COLO829 (cell line): ENCODE measurements at regions not wholly inside any gene's neighbourhood (a gene's known extent, or its start where the extent isn't known, plus 50 kb on each side); places are given as distances from the start of the nearest gene placed in this dataset.

ENCODE experiments used
- DNase-seq: peaks from one replicate; pipeline ENCODE4 v3.0.0; 2012; ENCODE audit warnings: low spot score

DNA sequence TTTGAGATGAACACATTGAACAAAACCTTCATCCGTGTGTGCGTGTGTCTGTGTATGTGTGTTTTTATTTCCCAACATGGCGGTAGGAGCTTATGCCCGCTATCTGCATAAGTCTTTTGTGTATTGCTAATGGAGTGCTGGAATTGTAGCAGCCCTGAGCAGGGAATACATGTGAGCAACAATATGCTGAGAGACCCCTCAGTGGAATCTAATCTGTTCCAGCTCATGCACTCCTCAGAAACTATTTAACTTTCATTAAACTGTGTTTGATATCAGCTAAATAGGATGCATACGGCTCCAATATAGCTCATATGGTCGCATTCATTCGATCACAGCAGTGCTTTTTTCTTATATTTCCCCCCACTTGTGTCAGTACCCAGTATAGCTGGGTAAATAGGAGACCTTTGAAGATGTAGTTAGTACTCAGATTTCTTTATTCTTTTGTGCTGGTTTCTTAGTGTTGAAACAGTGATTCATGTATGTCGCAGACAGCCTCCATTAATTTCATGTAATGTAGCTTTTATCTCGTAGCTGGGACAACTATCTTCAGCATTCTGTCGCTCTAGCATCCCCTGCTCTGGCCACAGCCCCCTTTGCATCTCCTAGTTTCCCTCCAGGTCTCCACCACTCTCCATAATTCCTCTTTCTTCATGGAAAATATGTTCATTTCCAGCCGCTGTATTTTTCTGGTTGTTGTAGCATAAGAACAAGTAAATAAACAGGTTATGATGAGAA lies 891.2 kb downstream of the BCL11A start:
- DNase-seq: no peak

DNA sequence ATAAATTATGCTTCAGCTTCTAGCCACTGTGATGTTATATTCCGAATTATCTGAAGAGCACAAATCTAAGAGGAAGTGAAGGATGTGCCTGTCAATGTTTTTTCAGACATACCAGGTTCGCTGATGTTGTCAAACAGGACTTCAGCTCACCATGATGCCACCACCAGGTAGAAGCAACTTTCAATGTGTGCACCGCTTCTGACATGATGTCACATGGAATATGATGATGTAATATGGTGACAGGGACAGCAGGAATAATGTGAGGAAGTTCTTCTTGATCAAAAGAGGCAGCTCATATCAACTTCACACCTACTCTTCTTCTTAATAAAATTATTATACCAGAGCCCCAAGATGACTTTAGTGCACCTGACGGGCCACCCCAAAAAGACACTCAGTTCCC lies 893.2 kb downstream of the BCL11A start:
- DNase-seq: no peak

DNA sequence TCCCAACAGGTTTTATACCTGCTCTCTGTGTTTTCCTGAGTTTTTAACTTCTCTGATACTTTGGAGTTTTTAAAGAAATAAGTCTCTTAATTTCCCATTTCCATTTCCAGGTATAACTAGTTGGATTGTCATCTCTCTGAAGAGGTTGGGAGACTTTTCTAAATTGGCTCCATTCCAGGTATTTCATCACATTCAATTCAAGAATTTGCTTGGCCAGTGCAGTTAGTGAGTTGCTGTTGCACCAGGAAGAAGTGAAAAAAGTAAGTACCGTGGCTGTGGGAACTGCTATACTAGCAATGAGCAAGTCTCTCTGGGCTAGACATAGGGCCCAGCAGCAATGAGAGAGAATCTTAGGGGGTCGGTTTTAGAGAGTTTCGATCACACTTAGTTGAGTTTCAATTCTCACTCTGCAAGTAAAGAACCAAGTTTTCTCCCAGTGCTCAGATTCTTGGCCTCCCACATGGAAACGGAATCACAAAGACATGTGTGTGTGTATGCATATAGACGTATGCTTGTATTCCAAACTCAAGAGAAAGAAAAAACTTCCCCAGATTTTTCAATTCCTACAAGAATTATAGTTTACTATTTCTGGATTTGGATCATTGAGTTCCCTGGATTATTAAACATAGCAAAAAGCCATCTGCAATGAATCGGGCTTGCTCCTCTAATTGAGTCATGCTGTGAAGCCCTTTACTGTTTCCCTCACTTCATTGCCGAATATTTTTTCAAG lies 894.4 kb downstream of the BCL11A start:
- no peak for DNase-seq

DNA sequence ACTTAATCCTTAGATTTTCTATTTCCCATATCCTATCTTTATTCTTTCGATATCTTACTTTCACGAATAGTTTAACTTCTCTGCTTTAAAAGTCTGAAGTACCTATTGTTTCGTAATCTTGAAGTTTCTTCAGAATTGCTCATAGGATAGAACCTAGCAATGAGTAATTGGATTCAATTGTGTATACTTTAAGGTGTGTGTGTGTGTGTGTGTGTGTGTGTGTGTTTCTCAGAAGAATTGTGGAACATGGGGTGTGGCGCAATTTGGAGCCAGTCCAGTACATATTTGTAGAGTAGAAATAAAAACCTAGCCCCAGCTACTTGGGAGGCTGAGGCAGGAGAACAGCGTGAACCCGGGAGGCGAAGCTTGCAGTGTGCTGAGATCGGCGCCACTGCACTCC lies 897.6 kb downstream of the BCL11A start:
- DNase-seq: no peak

DNA sequence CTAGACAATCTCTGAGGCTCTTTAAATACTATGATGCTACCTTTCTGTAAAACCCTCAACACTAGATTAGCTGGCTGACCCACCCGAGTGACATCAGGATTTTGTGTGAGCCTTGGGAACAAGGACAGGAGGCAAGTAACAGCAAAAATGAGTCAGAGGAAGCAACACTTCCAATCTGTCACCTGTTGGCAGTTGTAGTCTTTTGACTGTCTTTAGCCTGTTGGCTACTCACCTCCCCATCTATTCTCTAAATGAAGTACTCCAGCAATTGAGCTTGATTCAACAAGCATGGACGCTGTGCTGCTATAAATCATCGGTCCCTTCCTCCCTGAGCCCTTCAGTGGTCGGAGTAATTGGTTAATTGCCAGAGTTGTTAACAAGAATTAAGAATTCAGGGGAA lies 898.7 kb downstream of the BCL11A start:
- DNase-seq: no peak

DNA sequence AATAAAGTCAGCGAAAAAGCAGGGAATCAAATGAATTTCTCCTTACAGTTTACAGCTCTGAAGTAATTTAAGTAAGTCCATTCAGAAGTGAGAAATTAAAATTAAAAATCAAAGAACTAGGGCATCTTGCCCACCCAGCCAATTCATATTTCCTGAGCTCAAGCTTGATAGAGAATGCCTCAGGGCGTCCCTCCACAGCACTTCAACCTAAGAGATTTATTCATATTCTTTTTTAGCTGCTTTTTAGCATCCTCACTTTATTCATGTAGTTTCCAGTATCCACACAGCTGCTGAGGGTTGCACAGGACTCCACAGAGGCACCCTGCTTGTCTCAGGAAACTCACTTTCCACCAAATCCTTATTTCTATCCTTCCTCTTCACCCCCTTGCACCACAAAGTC lies 900.3 kb downstream of the BCL11A start:
- DNase-seq: no peak

DNA sequence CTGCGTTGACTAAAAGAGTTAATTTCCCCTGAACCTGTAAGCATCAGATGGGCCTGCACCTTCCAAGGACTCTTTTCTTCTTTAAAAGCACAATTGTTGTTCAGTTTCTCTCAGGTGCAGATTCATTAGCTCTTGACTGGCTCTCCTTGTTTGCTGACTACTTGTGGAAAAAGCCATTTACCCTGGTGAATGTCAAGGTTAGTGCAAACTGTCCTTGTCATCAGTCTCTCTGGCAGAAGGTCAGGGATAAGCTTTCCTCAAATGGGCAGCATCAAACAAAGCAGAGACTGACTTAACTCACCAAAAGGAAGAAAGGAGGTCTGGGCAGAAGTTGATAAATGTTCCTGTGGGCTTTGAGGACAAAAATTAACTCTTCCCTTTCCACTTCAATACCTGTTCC lies 922.7 kb downstream of the BCL11A start:
- DNase-seq: no peak

DNA sequence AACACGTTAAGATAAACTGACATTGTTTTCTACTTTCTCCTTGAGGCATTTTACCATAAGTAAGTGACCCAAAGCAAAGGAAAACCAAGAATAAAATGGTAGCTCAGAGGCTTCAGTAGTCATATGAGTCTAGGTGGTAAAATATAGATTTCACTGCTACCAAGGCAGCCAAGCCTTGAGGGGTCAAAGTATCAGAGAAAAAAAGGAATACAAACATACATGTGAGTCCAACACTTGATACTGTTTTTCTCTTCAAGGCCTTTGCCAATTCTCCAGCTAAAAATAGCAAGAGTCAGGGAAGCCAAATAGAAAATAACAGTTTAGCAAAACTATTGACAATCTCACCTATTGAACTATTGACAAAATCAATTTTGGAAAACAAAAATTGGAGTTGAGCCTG lies 925.9 kb downstream of the BCL11A start:
- DNase-seq: no peak

DNA sequence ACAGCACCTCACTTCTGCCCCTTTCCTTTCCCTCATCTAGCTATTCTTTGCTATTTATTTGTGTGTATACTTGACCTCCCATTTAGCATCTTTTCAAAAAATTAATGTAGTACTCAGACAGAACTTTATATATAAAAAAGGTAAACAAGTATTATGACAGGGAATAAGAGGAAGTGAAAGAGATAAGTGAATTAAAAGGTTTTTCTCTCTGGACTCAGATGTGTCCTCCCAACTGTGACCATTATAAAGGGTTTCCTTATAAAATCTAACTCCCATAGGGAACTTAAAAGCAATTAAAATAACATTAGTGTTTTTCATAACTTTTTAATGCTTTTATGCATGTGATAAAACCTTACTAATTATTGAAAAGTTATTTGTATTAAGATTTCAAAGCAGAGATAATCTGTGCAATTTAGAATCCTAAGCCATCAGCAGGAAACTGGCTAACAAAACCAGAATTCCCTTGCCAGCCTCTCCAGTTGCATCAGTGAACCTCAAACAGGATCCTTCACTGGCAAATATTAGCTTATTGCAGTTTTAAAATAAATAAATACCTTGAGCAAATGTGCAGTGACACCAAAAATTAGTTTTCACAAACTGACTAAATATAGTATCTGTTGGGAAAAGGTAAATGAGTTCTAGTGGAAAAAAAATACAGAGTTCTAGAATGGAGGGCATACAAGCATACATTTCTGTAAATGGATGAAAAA lies 930.7 kb downstream of the BCL11A start:
- DNase-seq: no peak

DNA sequence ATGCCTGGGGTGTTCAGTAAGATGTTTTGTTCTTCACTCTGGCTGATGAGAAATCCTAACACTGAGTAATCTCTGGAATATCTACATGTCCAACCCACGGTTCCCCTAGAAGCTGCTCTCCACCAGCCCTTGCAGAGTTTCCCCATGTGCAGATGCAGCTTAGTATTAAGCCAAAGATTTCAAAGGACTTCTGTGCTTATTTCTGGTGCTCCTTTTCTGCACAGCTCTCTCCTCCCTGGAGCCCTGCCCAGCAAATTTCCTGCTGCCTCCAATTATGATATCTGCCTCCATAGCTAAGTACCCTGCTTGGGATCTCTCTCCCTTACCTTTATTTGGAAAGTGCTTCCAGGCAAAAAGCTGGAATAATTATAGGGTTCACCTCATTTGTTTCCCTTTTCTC lies 949.3 kb downstream of the BCL11A start:
- no peak for DNase-seq

DNA sequence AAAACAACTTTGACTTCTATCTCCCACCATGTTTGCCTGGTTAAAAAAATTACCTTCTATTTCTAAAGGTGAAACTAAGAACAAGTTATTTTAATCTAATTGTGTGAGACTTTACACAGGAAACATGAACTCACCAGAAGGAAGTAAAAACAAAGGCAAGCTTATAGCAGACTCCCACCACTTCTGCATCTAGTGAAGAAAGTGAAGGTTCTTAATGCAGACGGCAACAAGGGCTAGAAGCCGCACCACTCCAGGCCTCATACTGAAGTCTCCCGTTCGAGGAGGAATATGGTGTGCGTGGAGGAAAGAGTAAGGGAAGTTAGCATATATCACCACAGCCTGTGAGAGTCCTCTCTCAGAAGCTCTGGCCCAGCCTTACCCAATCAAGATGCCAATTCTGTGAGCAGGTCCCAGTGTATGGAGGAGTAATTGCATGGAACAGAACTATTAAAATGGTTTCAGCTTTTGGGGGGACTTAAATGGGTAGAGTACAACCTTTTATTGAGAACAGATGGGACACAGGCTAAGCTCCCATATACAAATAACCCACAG lies 958.7 kb downstream of the BCL11A start:
- DNase-seq: no peak

DNA sequence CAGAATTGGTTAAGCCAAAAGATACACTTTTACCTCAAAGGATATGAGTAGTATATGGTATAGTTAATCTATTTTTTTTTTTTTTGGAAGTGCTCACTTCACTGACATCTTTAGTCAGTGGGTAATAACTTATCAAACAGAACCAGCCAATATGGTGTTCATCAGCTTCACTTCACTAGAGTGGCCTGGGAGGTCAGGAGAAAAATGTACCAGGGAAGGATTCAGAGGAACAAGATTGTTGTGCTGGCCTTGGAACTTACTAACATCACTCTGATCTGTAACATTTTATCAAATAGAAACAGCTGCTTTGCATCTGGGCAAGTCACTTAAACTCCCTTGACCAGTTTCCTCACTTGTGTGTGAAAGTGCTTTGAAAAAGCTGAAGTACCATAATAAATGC lies 962.7 kb downstream of the BCL11A start:
- DNase-seq: no peak

DNA sequence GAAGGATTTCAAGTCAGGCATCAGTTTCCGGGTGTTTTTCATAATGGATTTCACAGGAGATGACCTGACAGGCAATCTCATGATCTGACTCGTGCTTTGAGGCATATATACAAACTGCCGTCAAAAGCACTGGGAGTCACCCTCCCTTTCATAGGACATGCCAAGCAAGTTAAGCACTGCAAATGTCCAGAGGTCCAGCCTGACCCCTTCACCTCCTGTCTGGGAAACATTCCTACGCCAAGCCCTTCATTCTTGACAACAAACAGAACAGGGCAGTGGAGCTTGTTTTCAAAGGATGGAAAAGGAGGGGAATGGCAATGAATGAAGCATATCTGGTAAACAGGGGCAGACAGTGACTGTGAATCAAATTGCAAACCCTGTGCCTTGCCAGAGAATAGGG lies 963.6 kb downstream of the BCL11A start:
- DNase-seq: no peak

DNA sequence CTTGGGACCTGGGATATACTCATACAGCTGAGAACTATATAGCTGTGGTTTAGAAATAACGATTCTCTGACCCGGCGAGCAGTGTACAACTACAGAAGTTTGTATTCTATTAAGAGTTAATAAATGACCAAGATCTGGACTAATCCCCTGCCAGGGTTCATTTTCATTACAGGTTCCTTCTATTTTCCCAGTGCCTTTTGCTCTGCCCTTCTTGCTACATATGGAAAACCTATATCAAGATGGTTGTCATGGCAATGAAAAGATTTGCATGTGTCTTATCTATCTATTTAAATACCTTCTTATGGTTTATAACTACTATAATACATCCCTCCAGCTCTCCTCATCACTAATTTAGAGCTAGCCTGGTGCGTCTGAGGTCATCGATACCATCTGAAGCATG lies 965.2 kb downstream of the BCL11A start:
- no peak for DNase-seq

DNA sequence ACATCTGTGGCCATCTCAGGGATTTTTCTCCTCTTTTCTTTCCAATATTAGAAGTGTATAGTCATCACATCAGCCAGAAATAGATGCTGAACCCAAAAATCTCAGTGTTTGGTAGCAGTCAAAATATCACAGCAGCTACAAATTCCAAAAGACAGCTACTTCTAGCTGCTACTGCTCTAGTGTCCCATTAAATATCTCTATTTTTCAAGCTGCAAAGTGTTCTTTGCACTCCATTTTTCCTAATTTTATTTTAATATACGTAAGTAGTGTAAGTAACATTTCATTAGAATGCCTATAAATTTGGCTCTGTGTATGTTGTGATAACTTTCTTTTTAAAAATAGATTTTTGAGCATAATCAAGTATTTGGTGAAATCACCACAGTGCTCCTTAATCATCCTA lies 967.3 kb downstream of the BCL11A start:
- no peak for DNase-seq

DNA sequence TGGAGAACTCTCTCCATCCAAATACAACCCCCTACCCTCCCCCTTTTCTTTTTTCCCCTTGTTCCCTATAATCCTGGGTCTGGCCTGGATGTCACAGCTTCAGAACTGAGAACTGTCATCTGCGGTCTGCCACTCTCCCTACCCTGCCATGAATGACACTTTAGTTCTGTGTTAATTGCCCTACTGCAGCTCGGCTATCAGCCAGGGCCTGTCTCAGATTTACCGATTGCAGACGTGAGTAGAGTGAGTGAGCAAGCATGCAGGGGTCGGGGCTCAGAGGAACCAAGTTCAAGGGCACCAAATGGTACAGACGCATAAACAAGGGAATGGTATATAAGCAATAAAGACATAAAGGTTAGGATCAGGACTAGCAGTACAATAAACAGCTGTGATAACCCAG lies 967.8 kb downstream of the BCL11A start:
- DNase-seq: no peak

DNA sequence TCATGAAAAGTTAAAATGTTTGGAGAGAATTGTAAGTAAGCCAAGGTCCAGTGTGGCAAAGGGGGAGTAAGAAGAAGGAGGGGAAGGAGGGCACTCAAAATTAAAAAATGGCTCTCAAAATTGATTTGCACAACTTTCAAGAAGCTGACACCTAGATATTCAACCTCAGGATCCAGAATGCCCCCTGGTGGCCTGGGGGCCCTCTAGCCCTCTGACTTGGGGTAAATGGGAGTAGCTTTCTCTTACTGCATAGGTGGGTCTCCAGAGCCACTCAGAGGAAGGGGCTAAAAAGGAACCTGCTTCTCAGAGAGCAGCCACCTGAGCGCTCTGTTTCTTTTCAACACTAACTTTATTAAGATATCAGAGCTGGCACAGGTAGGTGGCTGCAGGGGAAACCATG lies 968.5 kb downstream of the BCL11A start:
- DNase-seq: no peak

DNA sequence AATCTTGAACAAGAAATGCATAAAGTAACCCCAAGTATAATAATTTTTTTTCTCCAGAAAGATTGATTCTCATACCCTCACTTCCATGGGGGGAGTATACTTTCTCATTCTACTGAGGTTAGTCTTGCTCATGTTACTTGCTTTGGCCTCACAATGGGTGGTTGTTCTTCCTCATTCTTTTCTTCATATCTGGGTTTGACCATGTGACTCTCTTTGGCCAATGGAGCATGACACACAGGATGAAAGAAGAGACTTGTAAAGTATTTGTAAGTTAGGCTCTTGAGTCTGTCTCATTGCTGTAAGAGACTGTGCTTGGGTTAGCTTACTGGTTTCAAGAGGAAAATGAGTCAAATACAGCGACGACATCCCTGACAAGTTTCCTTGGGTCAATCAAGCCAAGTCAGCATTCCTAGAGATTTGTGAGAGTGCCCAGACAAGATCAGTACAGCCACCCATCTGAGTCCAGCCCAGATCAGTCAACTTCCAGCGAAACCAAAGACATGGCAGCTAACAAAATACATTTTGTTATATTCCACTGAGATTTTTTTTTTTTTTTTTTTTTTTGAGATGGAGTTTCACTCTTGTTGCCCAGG lies 970.2 kb downstream of the BCL11A start:
- no peak for DNase-seq

DNA sequence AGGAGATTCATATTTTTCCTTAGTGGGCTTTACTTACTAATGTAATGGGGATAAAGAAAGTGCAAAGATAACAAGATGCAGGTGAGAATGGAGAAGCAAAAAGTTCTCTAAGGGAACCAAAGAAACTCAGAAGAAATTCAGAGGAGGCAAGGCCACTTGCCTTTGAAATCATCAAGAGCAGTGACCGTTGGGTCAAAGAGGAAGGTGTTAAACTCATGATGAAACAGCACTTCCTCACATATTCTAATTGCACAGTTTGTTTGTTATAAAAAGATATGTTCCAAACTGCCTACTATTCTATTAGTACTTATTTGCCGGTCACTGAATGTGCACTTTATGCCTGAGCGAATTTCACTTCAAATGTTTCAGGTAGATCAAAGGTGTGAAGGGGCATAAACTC lies 975.1 kb downstream of the BCL11A start:
- DNase-seq: no peak

DNA sequence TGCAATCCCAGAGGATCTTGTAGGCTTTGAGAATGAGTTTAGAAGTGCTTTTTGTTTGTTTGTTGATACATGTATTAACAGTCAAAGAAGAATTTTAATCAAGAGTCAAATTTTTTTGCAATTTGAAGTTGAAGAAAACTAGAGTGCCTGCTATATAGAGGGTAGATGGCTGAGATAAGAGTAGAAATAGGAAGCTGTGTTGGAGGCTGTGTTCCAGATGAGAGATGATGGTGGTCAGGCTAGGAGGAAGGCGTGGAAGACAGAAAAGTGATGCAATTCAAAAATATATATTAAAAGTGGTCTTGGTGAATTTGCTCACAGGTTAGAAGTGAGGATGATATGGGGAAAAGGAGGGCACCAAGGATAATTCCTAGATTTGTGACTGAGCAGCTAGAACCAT lies 978.3 kb downstream of the BCL11A start:
- DNase-seq: no peak

DNA sequence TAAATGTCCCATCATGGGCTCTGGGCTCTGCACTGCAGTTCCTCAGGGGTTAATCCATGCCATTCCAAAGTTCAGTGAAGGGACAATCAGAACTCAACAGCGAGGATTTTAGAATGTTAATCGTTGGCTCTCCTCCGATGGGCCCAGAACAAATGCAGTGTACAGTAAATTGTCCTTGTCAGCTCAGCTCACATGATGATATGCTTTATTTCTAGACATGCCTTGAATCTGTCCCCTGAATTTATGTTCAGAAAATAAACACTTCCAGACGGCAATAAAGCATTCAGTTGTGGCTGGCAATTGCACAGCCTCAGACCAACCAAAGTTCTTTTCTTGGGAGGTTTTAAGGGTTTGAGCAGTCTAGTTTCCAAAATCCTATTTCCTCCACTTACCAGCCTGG lies 981.2 kb downstream of the BCL11A start:
- DNase-seq: no peak

DNA sequence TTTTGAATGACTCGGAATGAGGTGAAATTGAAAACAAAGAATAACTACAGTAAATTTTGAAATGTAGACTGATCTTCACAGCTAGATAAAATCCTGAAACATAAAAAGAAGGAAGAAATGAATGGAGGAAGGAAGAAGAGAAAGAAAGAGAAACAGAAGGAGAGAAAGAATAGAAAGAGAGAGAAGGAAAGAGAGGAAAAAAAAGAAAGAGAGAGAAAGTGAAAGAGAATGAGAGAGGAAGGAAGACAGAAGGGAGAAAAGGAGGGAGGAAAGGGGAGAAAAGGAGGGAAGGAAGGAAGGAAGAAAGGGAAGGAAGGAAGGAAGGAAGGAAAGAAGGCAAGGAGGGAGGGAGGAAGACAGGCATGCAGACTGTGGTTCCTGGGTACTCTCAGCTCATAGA lies 982.6 kb downstream of the BCL11A start:
- no peak for DNase-seq

DNA sequence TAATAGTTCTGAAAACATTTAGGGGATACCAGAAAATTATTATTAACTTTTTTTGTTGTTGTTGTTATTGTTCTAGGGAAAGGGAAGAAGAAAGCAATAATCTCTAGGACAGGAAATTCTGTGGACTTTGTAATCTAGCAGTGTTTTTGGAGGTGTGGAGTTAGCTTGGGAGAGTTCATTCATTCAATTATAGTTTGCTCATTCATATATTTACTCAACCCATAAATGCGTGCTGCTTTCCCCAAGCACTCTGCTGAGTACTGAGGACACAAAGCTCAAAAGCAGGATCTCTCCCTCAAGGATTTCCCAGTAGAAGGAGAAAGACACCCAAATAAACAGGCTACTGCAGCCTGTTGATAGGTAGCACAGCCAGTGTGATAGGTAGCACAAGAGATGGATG lies 984.3 kb downstream of the BCL11A start:
- DNase-seq: no peak
